Aorta (tissue), 5 donors: ENCODE measurements at regions not wholly inside any gene's neighbourhood (a gene's known extent, or its start where the extent isn't known, plus 50 kb on each side); places are given as distances from the start of the nearest gene placed in this dataset.

ENCODE experiments used
- ATAC-seq: fragments of 200-7000 bp; cut with Tn5 transposase; one replicate; pipeline ENCODE4 v1.9.1; 2022; ENCODE audit warnings: moderate library complexity; ENCODE audit not compliant: low FRiP score
- DNase-seq, 2 donors: peaks; one replicate each; pipeline ENCODE4 v3.0.0-alpha.2; 2020
- H3K27ac ChIP-seq, 2 donors: one replicate each; pipeline ENCODE4 v1.5.1; 2013; ENCODE audit warnings: low read length in 2 of 2, mild to moderate bottlenecking in 2 of 2, moderate library complexity in 2 of 2, control low read depth in 1 of 2, inconsistent platforms in 1 of 2, low read depth in 1 of 2
- H3K27me3 ChIP-seq, 2 donors: one replicate each; pipeline ENCODE4 v1.6.1; 2013; ENCODE audit warnings: control low read depth in 1 of 2, low read length in 1 of 2, mild to moderate bottlenecking in 1 of 2, moderate library complexity in 1 of 2; ENCODE audit not compliant: insufficient read depth in 2 of 2, control insufficient read depth in 1 of 2
- H3K36me3 ChIP-seq, 2 donors: one replicate each; pipeline ENCODE4 v1.6.1; 2013; ENCODE audit warnings: control low read depth in 1 of 2, low read length in 1 of 2, mild to moderate bottlenecking in 1 of 2; ENCODE audit not compliant: insufficient read depth in 2 of 2, control insufficient read depth in 1 of 2
- H3K4me1 ChIP-seq, 2 donors: one replicate each; pipeline ENCODE4 v1.6.1; 2013; ENCODE audit warnings: low read length in 2 of 2, control low read depth in 1 of 2, mild to moderate bottlenecking in 1 of 2, moderate library complexity in 1 of 2; ENCODE audit not compliant: insufficient read depth in 2 of 2, control insufficient read depth in 1 of 2
- H3K4me3 ChIP-seq, 2 donors: one replicate each; pipeline ENCODE4 v1.5.1; 2013; ENCODE audit warnings: low read length in 2 of 2, control low read depth in 1 of 2, mild to moderate bottlenecking in 1 of 2
- H3K9me3 ChIP-seq: one replicate; pipeline ENCODE4 v1.6.1; 2013; ENCODE audit warnings: mild to moderate bottlenecking, low read length; ENCODE audit not compliant: control insufficient read depth
- WGBS, 2 donors: extraction: QIAGEN DNeasy Blood & Tissue Kit; methylation state at CpG; one replicate each; pipeline ENCODE4 v1.1.7; 2013; 5-methylcytosine and 5-hydroxymethylcytosine counted together
- intact Hi-C, 2 donors: fragments of 100-400 bp; cut with DNase I; formaldehyde crosslinking; loops; one replicate each; pipeline versions ENCODE4 v1.14.2 to v1.15.0; 2022
- donor health status: healthy with polysubstance abuse.
- donor health status: Bipolar disorder and iron deficiency.
- donor health status: DM: no; HTN: no; CAD: no.
- donor health status: DM: no; HTN: no; CAD: no.
- donor health status: DM: yes; HTN: yes; CAD: no.

GRCh38 chr14:65287264-65288131, 125.0 kb upstream of the FUT8 start:
- H3K4me3 ChIP-seq: no peak overlapping the region
- 81 to 83% methylated on average over 29 of the region's 29 CpGs for WGBS, 2 donors
- H3K27me3 ChIP-seq: no peaks in the 10 kb centered on the region
- no peaks in the 10 kb centered on the region for H3K4me1 ChIP-seq
- no peak overlapping the region for H3K27ac ChIP-seq
- DNase-seq (no peak), ATAC-seq (no peak)
- no peaks in the 10 kb centered on the region for H3K36me3 ChIP-seq
- intact Hi-C loops: no loop called here
- H3K9me3 ChIP-seq: no peaks in the 10 kb centered on the region

DNA sequence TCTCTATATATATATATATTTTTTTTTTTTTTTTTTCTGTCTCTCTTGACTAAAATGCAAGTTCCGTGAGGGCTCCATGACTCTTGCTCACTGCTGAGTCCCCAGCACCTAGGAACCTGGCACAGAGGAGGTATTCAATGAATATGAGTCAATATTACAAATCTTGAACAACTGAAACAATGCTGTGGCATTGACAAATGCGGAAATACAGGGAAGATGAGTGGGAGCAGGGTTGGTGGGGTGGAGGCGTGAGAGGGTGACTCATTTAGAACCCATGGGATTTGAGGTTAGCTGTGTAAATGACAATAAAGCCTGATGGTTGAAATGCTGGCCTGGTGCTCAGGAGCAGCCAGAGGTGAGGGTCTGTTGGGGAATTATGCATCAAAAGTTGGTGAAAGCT, 121.7 kb upstream of the FUT8 start:
- DNase-seq: no peak
- intact Hi-C loops: no loop called here

DNA sequence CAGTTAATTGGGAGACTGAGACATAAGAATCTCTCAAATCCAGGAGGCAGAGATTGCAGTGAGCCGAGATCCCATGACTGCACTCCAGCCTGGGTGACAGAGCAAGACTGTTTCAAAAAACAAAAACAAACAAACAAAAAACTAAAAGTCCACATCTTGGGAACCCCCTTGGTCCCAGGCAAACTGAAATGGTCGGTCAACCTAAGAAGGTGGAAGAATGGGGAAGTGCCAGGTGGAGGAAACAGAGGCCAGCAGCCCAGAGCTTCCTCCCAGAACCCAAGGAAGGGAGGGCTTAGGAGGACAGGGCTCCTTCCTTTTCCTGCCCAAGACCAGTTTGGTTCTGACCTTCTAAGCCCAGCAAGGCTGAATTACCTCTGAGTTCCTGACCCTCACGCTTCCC, 121.0 kb upstream of the FUT8 start:
- H3K27me3 ChIP-seq: no peaks in the 10 kb centered on the region
- H3K36me3 ChIP-seq: no peaks in the 10 kb centered on the region
- ATAC-seq (no peak), DNase-seq (no peak)
- H3K4me3 ChIP-seq: no peak overlapping the region
- no peaks in the 10 kb centered on the region for H3K4me1 ChIP-seq
- H3K9me3 ChIP-seq: no peaks in the 10 kb centered on the region
- 73 to 74% methylated on average over 3 of the region's 3 CpGs for WGBS, 2 donors
- H3K27ac ChIP-seq: no peak overlapping the region
- intact Hi-C loops: no loop called here

More for the DNA sequence above, 121.7 kb upstream of the FUT8 start:
- no peaks in the 10 kb centered on the region for H3K27me3 ChIP-seq
- H3K4me3 ChIP-seq: no peak overlapping the region
- no peak for ATAC-seq
- WGBS, 2 donors: 82 to 88% methylated on average over 3 of the region's 3 CpGs
- H3K4me1 ChIP-seq: no peaks in the 10 kb centered on the region
- no peaks in the 10 kb centered on the region for H3K9me3 ChIP-seq
- no peaks in the 10 kb centered on the region for H3K36me3 ChIP-seq
- H3K27ac ChIP-seq: no peak overlapping the region

GRCh38 chr14:65294816-65295215, 117.7 kb upstream of the FUT8 start:
- intact Hi-C loops: no loop called here
- no peaks in the 10 kb centered on the region for H3K36me3 ChIP-seq
- H3K9me3 ChIP-seq: no peaks in the 10 kb centered on the region
- no peaks in the 10 kb centered on the region for H3K4me1 ChIP-seq
- no peaks in the 10 kb centered on the region for H3K27me3 ChIP-seq
- no peak for ATAC-seq
- WGBS, 2 donors: 84 to 87% methylated on average over 1 of the region's 1 CpG
- H3K27ac ChIP-seq: no peak overlapping the region
- H3K4me3 ChIP-seq: no peak overlapping the region
- DNase-seq: no peak

- H3K27ac ChIP-seq: no peak overlapping the region
- ATAC-seq: no peak
- intact Hi-C loops: no loop called here
These were observed 116.1 kb upstream of the FUT8 start for GRCh38 chr14:65296402-65296801.

GRCh38 chr14:65296876-65297275, 115.7 kb upstream of the FUT8 start:
- DNase-seq: no peak
- 72 to 78% methylated on average over 4 of the region's 4 CpGs for WGBS, 2 donors
- no peak overlapping the region for H3K27ac ChIP-seq
- H3K4me3 ChIP-seq: no peak overlapping the region
- no peaks in the 10 kb centered on the region for H3K27me3 ChIP-seq
- no peak for ATAC-seq
- intact Hi-C loops: no loop called here
- no peaks in the 10 kb centered on the region for H3K4me1 ChIP-seq
- no peaks in the 10 kb centered on the region for H3K36me3 ChIP-seq
- H3K9me3 ChIP-seq: no peaks in the 10 kb centered on the region

More at GRCh38 chr14:65296402-65296801, 116.1 kb upstream of the FUT8 start:
- no peaks in the 10 kb centered on the region for H3K36me3 ChIP-seq
- no peak overlapping the region for H3K4me3 ChIP-seq
- H3K4me1 ChIP-seq: no peaks in the 10 kb centered on the region
- no peak for DNase-seq
- H3K27me3 ChIP-seq: no peaks in the 10 kb centered on the region
- no peaks in the 10 kb centered on the region for H3K9me3 ChIP-seq

GRCh38 chr14:65297744-65298143, 114.8 kb upstream of the FUT8 start:
- Histone ChIP-seq H3K27ac (no peak overlapping the region), H3K4me3 (no peak overlapping the region), H3K4me1 (no peaks in the 10 kb centered on the region), H3K27me3 (no peaks in the 10 kb centered on the region), H3K36me3 (no peaks in the 10 kb centered on the region), H3K9me3 (no peaks in the 10 kb centered on the region)
- 78 to 79% methylated on average over 5 of the region's 5 CpGs for WGBS, 2 donors
- intact Hi-C loops: no loop called here
- ATAC-seq: no peak
- no peak for DNase-seq

GRCh38 chr14:65299826-65300225, 112.7 kb upstream of the FUT8 start:
- intact Hi-C loops: no loop called here
- 66% methylated on average over 3 of the region's 3 CpGs for WGBS, 2 donors
- no peak overlapping the region for H3K27ac ChIP-seq
- ATAC-seq (no peak), DNase-seq (no peak)
- no peaks in the 10 kb centered on the region for H3K9me3 ChIP-seq
- H3K4me1 ChIP-seq: no peaks in the 10 kb centered on the region
- no peaks in the 10 kb centered on the region for H3K36me3 ChIP-seq
- H3K4me3 ChIP-seq: no peak overlapping the region
- no peaks in the 10 kb centered on the region for H3K27me3 ChIP-seq

DNA sequence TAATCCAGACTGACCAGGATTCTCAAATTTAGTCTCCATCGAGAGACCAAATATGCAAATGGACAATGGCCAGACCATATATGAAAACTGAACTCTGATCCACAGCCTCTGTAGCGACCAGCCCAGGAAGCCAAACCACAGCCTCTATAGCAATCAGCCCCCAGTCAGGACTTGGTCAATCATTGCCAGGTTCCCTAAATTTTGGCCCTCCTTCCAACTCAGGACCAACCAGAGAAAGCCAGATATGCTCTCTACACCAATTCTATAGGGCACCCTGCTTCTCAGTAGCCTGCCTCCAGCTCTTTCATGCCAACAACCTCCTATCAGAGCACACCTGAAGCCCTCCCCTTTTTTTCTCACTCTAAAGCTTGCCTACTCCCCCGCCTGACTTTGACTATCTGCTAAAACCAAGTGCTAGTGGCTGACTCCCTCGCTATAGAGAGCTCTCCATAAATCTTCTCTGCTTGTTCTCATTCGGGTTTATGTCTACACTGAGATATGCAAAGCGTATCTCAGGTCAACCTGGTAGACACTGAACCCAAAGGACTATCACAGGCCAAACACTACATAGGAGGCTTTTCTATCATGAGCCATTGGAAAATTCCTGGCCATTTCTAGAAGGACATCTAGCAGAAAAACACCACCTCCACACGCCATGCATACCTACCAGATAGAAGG, 110.5 kb upstream of the FUT8 start:
- H3K4me1 ChIP-seq: no peaks in the 10 kb centered on the region
- H3K9me3 ChIP-seq: no peaks in the 10 kb centered on the region
- H3K27ac ChIP-seq: no peak overlapping the region
- no peak for DNase-seq
- ATAC-seq: no peak
- H3K36me3 ChIP-seq: no peaks in the 10 kb centered on the region
- H3K4me3 ChIP-seq: no peak overlapping the region
- no peaks in the 10 kb centered on the region for H3K27me3 ChIP-seq
- intact Hi-C loops: no loop called here
- WGBS, 2 donors: 78 to 84% methylated on average over 7 of the region's 7 CpGs
